HG03135 (cell line): ENCODE measurements at regions not wholly inside any gene's neighbourhood (a gene's known extent, or its start where the extent isn't known, plus 50 kb on each side); places are given as distances from the start of the nearest gene placed in this dataset.

Experiments
- ATAC-seq: cut with Tn5 transposase; IDR thresholded peaks from one replicate; pipeline ENCODE4 v1.9.1; 2021; ENCODE audit warnings: mild to moderate bottlenecking, moderate library complexity; ENCODE audit not compliant: unreplicated experiment

- ATAC-seq: no peak
These were observed 444.9 kb downstream of the DMAC1 start for GRCh38 chr9:7354704-7355103.

DNA sequence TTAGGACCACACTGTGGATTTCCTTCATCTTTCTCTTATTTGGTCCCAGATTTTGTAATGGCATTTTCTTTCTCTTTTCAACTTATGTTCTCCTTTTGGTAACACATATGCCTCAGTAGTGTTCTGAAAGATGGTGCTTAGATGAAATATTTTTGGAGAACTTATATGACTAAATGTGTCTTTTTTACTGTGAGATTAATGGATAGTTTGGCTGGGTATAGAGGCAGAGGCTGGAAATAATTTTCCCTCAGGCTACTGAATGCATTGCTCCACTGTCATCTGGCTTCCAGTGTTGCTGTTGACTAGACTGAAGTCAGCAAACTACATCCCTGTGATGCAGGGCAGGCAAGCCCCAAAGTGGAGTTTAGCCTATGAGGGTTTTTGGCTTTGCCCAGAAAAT, 450.9 kb downstream of the DMAC1 start:
- no peak for ATAC-seq

DNA sequence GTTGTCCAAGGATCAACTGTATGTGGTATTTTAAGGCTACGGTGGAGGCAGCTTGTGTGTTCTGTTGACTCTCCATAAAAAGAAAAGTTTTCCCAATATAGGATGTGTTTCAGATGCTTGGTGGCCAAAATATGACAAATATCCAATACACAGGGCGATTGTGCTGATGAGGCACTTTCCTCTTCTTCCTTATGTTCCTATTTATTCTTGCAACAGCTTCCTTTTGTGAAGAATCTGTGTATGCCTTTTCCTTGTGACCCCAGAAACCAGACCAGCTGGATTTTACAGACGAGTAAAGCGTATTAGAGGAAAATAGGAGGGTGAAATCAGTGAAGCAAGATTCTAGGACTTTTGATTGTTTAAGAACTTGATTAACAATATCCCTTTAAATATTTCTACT, 452.0 kb downstream of the DMAC1 start:
- no peak for ATAC-seq

DNA sequence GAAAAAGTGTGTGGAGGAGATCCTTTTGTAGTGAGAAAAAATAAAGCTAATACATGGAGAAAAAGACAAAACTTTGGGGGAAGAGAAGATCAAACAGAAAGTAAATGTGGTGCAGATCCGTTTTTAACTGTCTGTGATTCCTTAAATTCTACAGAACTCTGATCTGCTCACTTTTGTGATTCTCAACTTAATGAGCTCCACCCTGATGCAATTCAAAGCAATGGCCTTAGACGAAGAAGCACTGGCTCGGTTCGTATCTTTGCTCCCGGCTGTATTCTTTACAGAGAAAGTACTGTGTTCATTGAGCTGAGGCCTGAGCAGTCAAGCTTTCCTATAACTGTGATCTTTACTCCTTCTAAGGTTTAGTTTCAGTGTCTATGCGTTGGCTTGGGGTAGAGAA, 453.4 kb downstream of the DMAC1 start:
- no peak for ATAC-seq

DNA sequence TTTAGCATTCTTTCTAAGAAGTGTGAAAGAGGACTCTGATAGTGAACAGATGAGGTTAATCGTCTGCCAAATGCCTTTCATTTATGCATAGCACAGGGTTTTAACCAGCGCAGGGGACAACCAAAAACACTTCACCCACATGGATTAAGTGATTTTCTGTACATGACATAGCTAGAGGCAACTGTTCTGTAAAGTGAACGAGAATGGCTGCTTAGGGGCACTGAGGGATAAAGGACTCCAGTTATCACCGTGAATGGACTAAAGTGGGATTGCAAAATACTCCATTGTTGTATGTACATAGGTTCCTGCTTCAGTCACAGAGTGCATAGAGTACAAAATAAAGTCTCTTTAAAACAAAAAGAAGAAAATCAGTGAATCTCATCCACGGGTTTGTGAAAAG, 456.8 kb downstream of the DMAC1 start:
- ATAC-seq: no peak

DNA sequence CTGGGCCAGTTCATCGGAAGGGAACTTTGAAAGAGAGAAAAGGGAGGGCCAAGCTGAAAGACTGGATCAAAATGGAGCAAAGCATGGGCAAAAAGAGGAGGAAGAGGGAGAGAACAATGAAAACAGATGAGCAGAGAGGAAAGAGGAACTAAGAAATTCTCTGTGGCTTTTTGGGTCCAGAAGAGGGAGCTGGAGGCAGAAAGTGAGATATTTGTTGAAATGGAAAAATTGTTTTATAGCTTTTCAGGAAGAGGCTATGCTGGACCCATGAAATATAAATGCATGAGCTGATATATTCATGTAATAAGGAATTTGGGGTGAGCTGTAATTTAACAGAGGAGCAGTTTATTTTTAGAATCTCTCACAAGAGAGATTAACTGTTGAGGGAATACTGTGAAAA, 457.3 kb downstream of the DMAC1 start:
- ATAC-seq: peak; percentile 80

DNA sequence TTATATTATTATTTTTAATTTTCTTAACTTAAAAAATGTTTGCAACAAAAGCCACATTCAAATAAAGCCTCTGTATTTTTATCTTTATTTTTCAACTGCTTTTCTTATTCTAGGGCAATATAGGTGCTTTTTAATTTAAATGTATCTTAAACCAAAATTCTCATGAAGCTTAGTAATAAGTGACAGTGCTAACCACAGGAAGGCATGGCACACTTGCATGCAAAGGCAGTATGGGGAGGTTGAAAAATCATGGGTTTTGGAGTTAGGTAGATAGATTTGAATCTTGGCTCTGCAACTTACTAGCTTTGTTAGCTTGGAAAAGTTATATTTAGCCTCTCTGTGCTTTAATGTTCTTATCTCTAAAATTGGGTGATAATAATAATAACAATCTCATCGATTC, 458.0 kb downstream of the DMAC1 start:
- ATAC-seq: peak; percentile 45

GRCh38 chr9:7340451-7340850, 459.1 kb downstream of the DMAC1 start:
- no peak for ATAC-seq

DNA sequence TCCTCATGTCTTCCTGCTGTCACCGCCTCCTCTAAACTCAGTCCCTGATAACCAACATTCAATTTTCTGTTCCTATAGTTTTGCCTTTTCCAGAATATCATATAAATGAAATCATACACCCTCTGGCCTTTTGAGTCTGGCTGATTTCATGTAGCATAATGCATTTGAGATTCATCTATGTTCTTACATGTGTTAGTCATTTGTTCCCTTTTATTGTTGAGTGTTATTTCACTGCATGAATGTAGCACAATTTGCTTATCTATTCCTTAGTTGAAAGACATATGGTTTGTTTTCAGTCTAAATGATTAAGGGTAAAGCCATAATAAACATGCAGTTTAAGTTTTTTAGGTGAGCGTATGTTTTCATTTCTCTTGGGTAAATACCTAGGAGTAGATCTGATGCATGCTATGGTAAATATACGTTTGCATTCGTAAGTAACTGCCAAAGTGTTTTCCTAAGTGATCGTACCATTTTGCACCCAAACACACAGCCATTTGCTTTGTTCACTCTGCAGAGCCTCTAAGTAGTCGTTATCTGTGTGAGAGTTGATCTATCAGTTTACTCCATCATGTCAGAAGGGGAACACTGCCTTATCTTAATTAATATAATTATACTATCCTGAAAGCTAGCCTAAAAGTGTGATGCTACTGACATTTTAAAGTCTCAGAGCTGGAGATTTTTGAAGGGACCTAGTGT, 460.8 kb downstream of the DMAC1 start:
- ATAC-seq: no peak

DNA sequence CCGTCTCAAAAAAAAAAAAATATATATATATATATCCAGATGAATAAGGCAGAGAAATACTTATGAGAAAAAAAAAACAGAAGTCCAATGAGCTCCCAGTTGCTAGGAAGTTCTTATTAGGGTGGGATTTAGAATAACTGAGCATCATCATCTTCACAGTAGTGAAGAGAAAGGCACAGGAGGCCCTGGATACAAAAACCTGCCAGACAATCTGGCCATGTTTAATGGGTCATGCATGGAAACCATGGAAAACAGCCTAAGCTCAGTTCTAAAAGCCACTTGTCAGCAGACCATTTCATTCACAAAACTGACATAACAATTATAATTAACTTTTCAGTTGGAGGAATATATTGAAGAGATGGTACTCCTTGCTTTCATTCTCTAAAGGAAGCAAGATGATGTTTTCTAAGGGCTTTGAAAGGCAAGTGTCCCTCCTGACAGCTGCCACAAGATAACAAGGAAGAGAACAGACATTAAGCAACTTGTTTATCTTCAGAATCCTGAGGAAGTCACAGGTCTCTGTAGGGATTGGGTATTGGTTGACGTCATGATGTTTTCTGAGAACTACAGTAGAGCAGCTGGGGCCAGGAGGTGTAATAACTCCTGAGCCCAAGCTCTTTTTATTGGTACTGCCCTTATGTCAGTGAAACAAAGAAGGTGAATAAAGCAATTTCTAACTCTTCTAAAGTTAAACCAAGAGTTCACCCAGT, 463.1 kb downstream of the DMAC1 start:
- ATAC-seq: no peak

DNA sequence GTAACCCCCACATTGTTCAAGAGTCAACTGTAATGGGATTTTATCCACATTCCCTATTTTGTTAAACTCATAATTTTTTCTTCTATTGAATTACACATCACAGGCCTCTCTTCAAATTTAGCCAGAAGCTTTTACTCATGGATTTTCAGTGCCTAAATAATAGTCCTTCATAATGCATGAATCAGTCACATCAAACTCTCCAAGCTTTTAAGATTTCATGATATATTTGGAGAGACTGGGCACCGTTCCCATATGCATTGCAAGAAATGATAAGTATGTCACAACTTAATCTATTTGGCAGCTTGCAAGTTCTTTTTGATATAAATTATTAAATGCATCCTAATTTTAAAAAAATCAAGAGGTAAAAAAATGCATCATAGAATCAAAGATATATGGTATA, 465.9 kb downstream of the DMAC1 start:
- ATAC-seq: no peak

DNA sequence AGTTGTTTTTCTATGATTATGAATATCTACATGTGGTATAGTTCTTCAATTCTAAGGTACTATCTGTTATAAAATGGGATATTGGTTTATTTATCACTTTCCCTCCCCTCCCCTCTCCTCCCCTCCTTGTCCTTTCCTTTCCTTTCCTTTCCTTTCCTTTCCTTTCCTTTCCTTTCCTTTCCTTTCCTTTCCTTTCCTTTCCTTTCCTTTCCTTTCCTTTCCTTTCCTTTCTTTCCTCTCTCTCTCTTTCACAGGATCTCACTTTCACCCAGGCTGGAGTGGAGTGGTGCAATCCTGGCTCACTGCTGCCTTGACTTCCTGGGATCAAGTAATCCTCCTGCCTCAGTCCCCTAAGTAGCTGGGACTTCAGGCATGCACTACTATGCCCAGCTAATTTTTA, 466.8 kb downstream of the DMAC1 start:
- ATAC-seq: no peak

GRCh38 chr9:7328453-7328852, 471.1 kb downstream of the DMAC1 start:
- ATAC-seq: no peak

- no peak for ATAC-seq
These were observed 473.6 kb downstream of the DMAC1 start for GRCh38 chr9:7325995-7326394.

GRCh38 chr9:7324152-7324598, 475.4 kb downstream of the DMAC1 start:
- ATAC-seq: no peak

- ATAC-seq: no peak
These were observed 478.7 kb downstream of the DMAC1 start for GRCh38 chr9:7320841-7321240.

GRCh38 chr9:7320139-7320538, 479.4 kb downstream of the DMAC1 start:
- no peak for ATAC-seq

- ATAC-seq: no peak
These were observed 480.7 kb downstream of the DMAC1 start for GRCh38 chr9:7318920-7319319.

- ATAC-seq: no peak
These were observed 482.6 kb downstream of the DMAC1 start for GRCh38 chr9:7316967-7317366.

DNA sequence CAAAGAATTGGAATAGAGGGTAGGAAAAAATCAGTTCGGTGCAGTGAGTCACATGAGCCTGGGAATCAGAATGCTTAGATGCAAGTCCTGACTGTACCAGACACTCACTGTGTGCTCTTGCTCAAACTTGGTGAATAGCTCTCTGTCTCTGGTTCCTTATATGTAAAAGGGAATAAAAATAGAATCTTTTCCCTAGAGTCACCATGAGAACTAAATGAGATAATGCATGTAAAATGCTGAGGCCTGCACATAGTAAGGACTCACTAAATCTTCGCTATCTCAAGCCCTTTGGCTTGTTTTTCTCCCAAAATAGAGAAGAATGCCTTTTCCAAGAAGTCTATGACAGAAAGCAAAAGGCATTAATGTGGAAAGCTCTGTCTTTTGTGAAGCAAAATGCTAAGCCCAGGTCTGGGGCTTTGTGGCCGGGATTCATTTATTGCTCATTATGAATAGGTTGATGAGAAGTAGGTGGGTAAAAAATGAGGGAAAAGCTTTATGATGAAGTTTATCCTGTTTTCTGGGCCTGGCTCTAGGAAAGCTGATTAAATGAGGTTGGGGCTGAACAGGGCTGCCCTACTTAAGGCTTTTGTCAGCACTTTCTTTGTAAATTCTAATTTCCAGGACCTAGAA, 483.3 kb downstream of the DMAC1 start:
- no peak for ATAC-seq

GRCh38 chr9:7315746-7316145, 483.8 kb downstream of the DMAC1 start:
- no peak for ATAC-seq

GRCh38 chr9:7315116-7315515, 484.5 kb downstream of the DMAC1 start:
- no peak for ATAC-seq
